Ovary (tissue), 3 donors: ENCODE measurements at regions not wholly inside any gene's neighbourhood (a gene's known extent, or its start where the extent isn't known, plus 50 kb on each side); places are given as distances from the start of the nearest gene placed in this dataset.

ENCODE experiments used
- POLR2A ChIP-seq: fragments of 450-650 bp; IDR thresholded peaks from one replicate; pipeline ENCODE4 v1.6.1; 2017; ENCODE audit warnings: antibody characterized with exemption, mild to moderate bottlenecking, moderate library complexity
- TF ChIP-seq, protein P1 (sequence below), 3 donors: fragments of 450-650 bp in 2 of 3; fragments of 200-600 bp in 1 of 3; IDR thresholded peaks; one replicate each; pipeline versions ENCODE4 v1.5.1 to v1.8.0; 2016 to 2022; ENCODE audit warnings: antibody characterized with exemption in 3 of 3, mild to moderate bottlenecking in 1 of 3
- donor health status: DM: no; HTN: no; CAD: no.

DNA sequence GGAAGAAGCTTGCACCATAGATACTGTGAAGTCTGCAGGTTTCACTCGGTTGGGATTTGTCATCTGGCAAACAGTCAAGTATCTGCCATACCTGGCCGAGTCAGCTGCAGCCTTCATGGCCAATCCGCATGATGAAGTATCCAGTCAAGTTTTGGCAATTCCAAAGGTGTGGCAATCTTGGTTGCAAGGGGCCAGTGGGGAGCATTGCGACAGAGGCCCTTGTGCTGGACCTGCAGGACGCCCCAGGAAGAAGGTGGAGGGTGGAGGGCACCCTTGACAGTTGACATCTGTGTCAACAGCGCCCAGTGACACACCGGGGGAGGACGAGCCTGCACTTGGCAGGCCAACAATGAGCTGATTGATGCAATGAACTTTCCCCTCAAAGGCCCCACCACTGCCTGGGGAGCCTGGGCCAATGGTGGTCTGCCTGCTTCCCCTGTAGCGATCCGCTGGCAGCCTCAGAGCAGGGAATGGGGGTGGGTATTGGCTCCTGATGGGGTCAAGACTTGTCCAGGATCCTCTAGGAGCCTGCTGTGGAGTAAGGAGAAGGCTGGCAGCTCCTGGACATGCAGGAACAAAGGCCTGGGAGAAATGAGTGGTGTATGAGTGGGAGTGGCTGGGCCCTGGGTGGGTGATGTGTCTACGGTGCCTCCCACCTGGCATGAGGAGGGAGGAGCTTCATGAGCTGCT, 122.8 kb upstream of the PITX1 start:
- TF ChIP-seq, protein P1, sequence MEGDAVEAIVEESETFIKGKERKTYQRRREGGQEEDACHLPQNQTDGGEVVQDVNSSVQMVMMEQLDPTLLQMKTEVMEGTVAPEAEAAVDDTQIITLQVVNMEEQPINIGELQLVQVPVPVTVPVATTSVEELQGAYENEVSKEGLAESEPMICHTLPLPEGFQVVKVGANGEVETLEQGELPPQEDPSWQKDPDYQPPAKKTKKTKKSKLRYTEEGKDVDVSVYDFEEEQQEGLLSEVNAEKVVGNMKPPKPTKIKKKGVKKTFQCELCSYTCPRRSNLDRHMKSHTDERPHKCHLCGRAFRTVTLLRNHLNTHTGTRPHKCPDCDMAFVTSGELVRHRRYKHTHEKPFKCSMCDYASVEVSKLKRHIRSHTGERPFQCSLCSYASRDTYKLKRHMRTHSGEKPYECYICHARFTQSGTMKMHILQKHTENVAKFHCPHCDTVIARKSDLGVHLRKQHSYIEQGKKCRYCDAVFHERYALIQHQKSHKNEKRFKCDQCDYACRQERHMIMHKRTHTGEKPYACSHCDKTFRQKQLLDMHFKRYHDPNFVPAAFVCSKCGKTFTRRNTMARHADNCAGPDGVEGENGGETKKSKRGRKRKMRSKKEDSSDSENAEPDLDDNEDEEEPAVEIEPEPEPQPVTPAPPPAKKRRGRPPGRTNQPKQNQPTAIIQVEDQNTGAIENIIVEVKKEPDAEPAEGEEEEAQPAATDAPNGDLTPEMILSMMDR (IDR thresholded peaks at IDR 0.05): no peak
- TF ChIP-seq POLR2A: no peak
